ENCODE measurements at regions not wholly inside any gene's neighbourhood (a gene's known extent, or its start where the extent isn't known, plus 50 kb on each side); places are given as distances from the start of the nearest gene placed in this dataset.

DNA sequence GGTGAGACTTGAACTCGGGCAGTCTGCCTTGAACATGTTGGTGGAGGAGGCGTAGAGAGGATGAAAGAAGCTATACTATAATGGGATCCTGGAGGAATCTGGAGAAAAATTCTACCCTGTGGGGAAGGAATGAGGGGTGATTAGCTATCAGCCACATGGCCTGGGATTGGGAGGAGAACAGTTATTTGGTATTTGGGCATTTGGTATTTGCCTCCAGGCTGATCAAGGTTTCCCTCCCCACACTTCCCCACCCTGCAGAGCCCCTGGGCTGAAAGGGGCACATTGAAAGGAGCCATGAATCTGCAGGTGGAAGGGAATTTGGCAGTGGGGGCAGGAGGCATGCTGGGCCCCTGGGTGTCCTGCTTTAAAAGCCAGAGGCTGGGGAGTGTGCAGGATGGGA, 235.3 kb downstream of the INHBA start:
- no peak overlapping the region for H3K9ac ChIP-seq (ENCODE audit: low read length)
- no peak overlapping the region for H3K27ac ChIP-seq (ENCODE audit: low read length)
- H3K4me3 ChIP-seq (ENCODE audit: low read length) = no peak overlapping the region
- TF ChIP-seq, protein P1, sequence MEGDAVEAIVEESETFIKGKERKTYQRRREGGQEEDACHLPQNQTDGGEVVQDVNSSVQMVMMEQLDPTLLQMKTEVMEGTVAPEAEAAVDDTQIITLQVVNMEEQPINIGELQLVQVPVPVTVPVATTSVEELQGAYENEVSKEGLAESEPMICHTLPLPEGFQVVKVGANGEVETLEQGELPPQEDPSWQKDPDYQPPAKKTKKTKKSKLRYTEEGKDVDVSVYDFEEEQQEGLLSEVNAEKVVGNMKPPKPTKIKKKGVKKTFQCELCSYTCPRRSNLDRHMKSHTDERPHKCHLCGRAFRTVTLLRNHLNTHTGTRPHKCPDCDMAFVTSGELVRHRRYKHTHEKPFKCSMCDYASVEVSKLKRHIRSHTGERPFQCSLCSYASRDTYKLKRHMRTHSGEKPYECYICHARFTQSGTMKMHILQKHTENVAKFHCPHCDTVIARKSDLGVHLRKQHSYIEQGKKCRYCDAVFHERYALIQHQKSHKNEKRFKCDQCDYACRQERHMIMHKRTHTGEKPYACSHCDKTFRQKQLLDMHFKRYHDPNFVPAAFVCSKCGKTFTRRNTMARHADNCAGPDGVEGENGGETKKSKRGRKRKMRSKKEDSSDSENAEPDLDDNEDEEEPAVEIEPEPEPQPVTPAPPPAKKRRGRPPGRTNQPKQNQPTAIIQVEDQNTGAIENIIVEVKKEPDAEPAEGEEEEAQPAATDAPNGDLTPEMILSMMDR (IDR thresholded peaks at IDR 0.05; ENCODE audit: low read depth, low read length) = no peak
- TF ChIP-seq EZH2phosphoT487 (IDR thresholded peaks at IDR 0.05; ENCODE audit: low read depth) = no peak
- H3K27me3 ChIP-seq (ENCODE audit: low read depth, low read length) = no peaks in the 10 kb centered on the region; the same call in 1 of the 2 replicates
- H3K79me2 ChIP-seq (ENCODE audit: low read length) = no peaks in the 10 kb centered on the region
- no peak overlapping the region for H3K4me2 ChIP-seq (ENCODE audit: low read length)
- no peak overlapping the region for H2AFZ ChIP-seq (ENCODE audit: low read depth, low read length)
- H4K20me1 ChIP-seq (ENCODE audit: insufficient read depth, low read length) = no peaks in the 10 kb centered on the region
- no peaks in the 10 kb centered on the region for H3K4me1 ChIP-seq (ENCODE audit: low read length)
- H3K36me3 ChIP-seq (replicated peaks; ENCODE audit: low read depth, low read length) = no peaks in the 10 kb centered on the region
- H3K9me3 ChIP-seq (ENCODE audit: insufficient read depth, low read length) = no peaks in the 10 kb centered on the region

DNA sequence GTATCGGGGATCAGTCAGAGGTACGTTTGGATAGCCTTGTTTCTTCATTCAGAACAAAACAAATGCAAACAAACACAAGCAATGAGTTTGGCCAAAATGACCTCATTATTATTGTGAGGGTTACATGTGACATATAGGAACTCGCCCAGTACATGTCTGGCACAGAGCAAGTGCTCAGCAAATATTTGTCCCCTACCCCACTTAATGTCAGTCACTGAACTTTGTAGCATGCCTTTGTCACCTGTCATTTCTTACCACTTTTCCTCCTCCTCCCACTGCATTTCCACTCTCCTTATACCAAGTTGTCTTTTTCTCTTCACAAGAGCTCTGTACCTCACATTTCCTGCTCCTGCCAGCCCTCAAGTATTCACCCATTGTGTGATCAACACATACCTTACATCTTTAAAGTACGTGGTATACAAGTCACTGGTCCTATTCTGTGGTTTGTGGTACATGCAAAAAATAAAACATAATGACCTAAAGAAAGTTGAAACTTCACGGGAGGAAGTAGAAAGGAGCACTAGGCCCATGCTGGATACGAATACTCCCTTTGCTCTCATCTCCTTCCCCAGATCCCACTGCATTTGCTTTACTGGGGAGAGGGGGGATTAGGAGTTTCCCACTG, 236.0 kb downstream of the INHBA start:
- Histone ChIP-seq H3K9ac (ENCODE audit: low read length) (no peak overlapping the region), H2AFZ (ENCODE audit: low read depth, low read length) (no peak overlapping the region), H3K4me3 (ENCODE audit: low read length) (no peak overlapping the region), H3K79me2 (ENCODE audit: low read length) (no peaks in the 10 kb centered on the region), H3K27ac (ENCODE audit: low read length) (no peak overlapping the region), H3K4me2 (ENCODE audit: low read length) (no peak overlapping the region), H3K4me1 (ENCODE audit: low read length) (no peaks in the 10 kb centered on the region), H4K20me1 (ENCODE audit: insufficient read depth, low read length) (no peaks in the 10 kb centered on the region), H3K27me3 (ENCODE audit: low read depth, low read length) (no peaks in the 10 kb centered on the region; the same call in 1 of the 2 replicates), H3K36me3 (replicated peaks; ENCODE audit: low read depth, low read length) (no peaks in the 10 kb centered on the region), H3K9me3 (ENCODE audit: insufficient read depth, low read length) (no peaks in the 10 kb centered on the region)
- TF ChIP-seq, protein P1 (IDR thresholded peaks at IDR 0.05; ENCODE audit: low read depth, low read length) = no peak
- TF ChIP-seq EZH2phosphoT487 (IDR thresholded peaks at IDR 0.05; ENCODE audit: low read depth) = no peak

DNA sequence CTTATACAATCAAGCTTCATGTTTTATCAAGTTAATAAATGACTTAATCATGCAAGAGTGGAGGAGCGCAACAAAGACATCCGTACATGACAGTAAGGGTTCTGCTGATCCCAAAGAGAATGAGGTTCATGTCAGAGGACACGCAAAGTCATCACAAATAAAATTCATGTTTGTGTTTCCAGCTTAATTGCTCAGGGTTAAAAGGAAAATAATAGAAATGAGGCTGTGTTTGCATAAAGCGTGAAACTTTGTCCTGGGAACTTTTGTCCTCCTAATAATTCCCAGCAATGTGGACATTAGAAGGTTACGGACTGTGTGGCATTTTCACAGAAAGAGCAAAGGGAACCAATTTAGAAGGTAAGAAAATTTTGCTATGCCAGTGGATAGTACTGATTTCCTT, 237.3 kb downstream of the INHBA start:
- Histone ChIP-seq H3K79me2 (ENCODE audit: low read length) (no peaks in the 10 kb centered on the region), H3K4me3 (ENCODE audit: low read length) (no peak overlapping the region)
- TF ChIP-seq, protein P1 (IDR thresholded peaks at IDR 0.05; ENCODE audit: low read depth, low read length) = no peak
- TF ChIP-seq EZH2phosphoT487 (IDR thresholded peaks at IDR 0.05; ENCODE audit: low read depth) = no peak

DNA sequence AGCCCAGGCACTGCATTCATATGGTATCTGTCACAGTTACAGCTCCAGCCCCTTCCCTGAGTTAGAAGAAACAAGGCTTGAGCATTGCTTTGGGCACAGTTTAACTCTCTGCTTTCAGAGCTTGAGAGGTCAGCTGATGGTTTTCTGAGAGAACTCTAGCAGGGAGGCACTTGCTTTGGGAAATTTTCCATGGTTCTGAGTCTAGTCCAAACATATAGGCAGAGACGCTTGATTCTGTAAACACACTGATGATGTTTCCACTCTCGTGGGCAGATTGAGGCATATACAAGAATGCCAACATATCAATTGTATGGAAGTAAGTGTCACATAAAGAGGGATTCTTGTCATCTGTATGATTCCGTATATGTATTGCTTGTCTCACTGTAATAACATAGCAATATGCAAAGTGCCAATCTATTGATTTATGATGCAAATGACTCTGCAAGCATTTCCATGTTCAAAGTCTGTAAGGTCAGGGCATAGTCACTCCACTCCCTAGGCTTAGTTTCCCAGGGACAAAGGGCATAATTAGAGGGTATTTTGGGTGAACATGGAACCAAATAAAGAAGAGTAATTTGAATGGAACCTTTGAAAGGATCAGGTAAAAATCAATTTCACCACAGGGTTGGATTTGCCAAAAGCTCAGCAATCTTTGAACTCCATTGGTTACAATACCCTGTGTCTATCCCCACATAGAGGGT, 239.0 kb downstream of the INHBA start:
- no peak overlapping the region for H3K27ac ChIP-seq (ENCODE audit: low read length)
- no peaks in the 10 kb centered on the region for H3K9me3 ChIP-seq (ENCODE audit: insufficient read depth, low read length)
- H3K36me3 ChIP-seq (replicated peaks; ENCODE audit: low read depth, low read length) = no peaks in the 10 kb centered on the region
- H2AFZ ChIP-seq (ENCODE audit: low read depth, low read length) = no peak overlapping the region
- no peak overlapping the region for H3K9ac ChIP-seq (ENCODE audit: low read length)
- H3K4me1 ChIP-seq (ENCODE audit: low read length) = no peaks in the 10 kb centered on the region
- no peak overlapping the region for H3K4me2 ChIP-seq (ENCODE audit: low read length)
- no peaks in the 10 kb centered on the region; the same call in 1 of the 2 replicates for H3K27me3 ChIP-seq (ENCODE audit: low read depth, low read length)
- TF ChIP-seq EZH2phosphoT487 (IDR thresholded peaks at IDR 0.05; ENCODE audit: low read depth) = no peak
- TF ChIP-seq, protein P1 (IDR thresholded peaks at IDR 0.05; ENCODE audit: low read depth, low read length) = no peak
- H4K20me1 ChIP-seq (ENCODE audit: insufficient read depth, low read length) = no peaks in the 10 kb centered on the region
- no peaks in the 10 kb centered on the region for H3K79me2 ChIP-seq (ENCODE audit: low read length)
- no peak overlapping the region for H3K4me3 ChIP-seq (ENCODE audit: low read length)

More for the DNA sequence above, 237.3 kb downstream of the INHBA start:
- no peaks in the 10 kb centered on the region for H3K9me3 ChIP-seq (ENCODE audit: insufficient read depth, low read length)
- no peaks in the 10 kb centered on the region for H4K20me1 ChIP-seq (ENCODE audit: insufficient read depth, low read length)
- no peak overlapping the region for H3K27ac ChIP-seq (ENCODE audit: low read length)
- H2AFZ ChIP-seq (ENCODE audit: low read depth, low read length) = no peak overlapping the region
- H3K36me3 ChIP-seq (replicated peaks; ENCODE audit: low read depth, low read length) = no peaks in the 10 kb centered on the region
- H3K4me2 ChIP-seq (ENCODE audit: low read length) = no peak overlapping the region
- H3K9ac ChIP-seq (ENCODE audit: low read length) = no peak overlapping the region
- H3K27me3 ChIP-seq (ENCODE audit: low read depth, low read length) = no peaks in the 10 kb centered on the region; the same call in 1 of the 2 replicates
- H3K4me1 ChIP-seq (ENCODE audit: low read length) = no peaks in the 10 kb centered on the region

All from OCI-LY3 (cell line).